ENCODE measurements at regions not wholly inside any gene's neighbourhood (a gene's known extent, or its start where the extent isn't known, plus 50 kb on each side); places are given as distances from the start of the nearest gene placed in this dataset.

DNA sequence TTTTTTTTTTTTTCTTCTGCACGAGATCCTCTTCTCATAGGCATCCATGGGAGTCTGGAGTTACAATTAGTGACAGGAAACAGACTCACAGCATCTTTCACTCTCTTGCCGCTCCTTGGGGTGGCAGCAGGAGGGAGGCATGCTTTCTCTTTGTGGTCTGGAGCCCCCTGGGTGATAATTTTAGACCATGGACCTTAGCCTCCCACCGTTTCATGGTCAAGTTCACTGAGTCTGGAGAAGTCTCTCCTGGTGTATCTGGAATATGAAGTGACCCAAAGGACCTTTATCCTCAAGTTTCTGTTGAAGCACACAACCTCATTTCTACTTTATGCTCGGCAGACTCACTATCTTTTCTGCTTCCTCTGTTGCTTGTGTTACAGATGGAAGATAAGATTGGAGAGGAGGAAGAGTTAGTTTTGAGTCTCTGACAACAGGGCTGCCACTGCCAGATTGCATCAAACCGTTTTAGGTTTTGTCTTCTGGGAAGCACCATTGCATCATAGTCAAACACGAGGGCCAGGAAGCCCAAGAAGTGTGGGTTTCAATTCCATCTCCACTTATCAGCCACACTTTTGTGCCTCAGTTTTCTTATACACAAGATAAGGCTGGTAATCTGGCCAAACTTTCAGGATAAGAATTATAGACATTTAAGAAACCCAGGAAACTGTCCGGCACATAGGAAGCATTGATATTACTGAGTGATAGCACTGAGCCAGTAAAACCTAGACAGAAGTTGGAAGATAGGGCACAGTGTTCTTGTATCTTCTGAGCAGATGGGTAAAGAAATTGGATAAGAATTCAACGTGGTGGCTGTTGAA is 62.3 kb downstream of the ADCYAP1 start:
- TF ChIP-seq, protein P1, sequence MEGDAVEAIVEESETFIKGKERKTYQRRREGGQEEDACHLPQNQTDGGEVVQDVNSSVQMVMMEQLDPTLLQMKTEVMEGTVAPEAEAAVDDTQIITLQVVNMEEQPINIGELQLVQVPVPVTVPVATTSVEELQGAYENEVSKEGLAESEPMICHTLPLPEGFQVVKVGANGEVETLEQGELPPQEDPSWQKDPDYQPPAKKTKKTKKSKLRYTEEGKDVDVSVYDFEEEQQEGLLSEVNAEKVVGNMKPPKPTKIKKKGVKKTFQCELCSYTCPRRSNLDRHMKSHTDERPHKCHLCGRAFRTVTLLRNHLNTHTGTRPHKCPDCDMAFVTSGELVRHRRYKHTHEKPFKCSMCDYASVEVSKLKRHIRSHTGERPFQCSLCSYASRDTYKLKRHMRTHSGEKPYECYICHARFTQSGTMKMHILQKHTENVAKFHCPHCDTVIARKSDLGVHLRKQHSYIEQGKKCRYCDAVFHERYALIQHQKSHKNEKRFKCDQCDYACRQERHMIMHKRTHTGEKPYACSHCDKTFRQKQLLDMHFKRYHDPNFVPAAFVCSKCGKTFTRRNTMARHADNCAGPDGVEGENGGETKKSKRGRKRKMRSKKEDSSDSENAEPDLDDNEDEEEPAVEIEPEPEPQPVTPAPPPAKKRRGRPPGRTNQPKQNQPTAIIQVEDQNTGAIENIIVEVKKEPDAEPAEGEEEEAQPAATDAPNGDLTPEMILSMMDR (IDR thresholded peaks at IDR 0.05): no peak
- TF ChIP-seq POLR2A (IDR thresholded peaks at IDR 0.05): no peak

All from right lobe of liver (tissue), 4 donors.